ENCODE measurements at regions not wholly inside any gene's neighbourhood (a gene's known extent, or its start where the extent isn't known, plus 50 kb on each side); places are given as distances from the start of the nearest gene placed in this dataset.

GRCh38 chr10:52956861-52957260 lies 184.3 kb upstream of the MBL2 start:
- no peak for ATAC-seq (ENCODE audit: low read depth)
- Histone ChIP-seq H4K20me1 (ENCODE audit: control insufficient read depth, insufficient read depth, low read length, poor library complexity, severe bottlenecking) (no peaks in the 10 kb centered on the region), H3K4me3 (ENCODE audit: control extremely low read depth in 1 of 5, extremely low read depth in 1 of 5, insufficient read depth in 1 of 5, low read depth in 2 of 5, low read length in 4 of 5) (no peak overlapping the region), H3K9me3 (ENCODE audit: control extremely low read depth in 1 of 3, control insufficient read depth in 2 of 3, insufficient read depth in 1 of 3, low read length in 2 of 3) (peaks cover 0 to 5% (median 0%) of the 10 kb centered on the region in 3 donors), H2AFZ (ENCODE audit: insufficient read depth, low read depth, low read length, poor library complexity, severe bottlenecking) (no peak overlapping the region), H3K4me1 (ENCODE audit: control insufficient read depth in 2 of 2, insufficient read depth in 2 of 2, low read length in 2 of 2) (no peaks in the 10 kb centered on the region), H3K79me2 (ENCODE audit: control insufficient read depth, insufficient read depth, low read length) (no peaks in the 10 kb centered on the region), H3K4me2 (replicated peaks; ENCODE audit: low read depth, low read length, poor library complexity, severe bottlenecking) (no peak overlapping the region), H3K36me3 (replicated peaks in 1 of 2; ENCODE audit: control extremely low read depth in 1 of 2, control insufficient read depth in 1 of 2, extremely low read depth in 1 of 2, insufficient read depth in 2 of 2, low read length in 1 of 2) (no peaks in the 10 kb centered on the region), H3K9ac (ENCODE audit: low read length) (no peak overlapping the region), H3K27me3 (replicated peaks in 1 of 4; ENCODE audit: control extremely low read depth in 1 of 4, control insufficient read depth in 3 of 4, insufficient read depth in 4 of 4, low read length in 3 of 4) (no peaks in the 10 kb centered on the region), H3K27ac (ENCODE audit: low read length in 2 of 2) (no peak overlapping the region)
- WGBS (ENCODE audit: insufficient coverage), result 98% methylated on average over 5 of the region's 5 CpGs
- Mint-ChIP-seq H3K27me3 (no peaks in the 10 kb centered on the region), H3K4me3 (no peak overlapping the region), H3K27ac (no peak overlapping the region), H3K4me1 (no peaks in the 10 kb centered on the region), H3K9me3 (ENCODE audit: insufficient read depth) (no peaks in the 10 kb centered on the region)
- TF ChIP-seq EZH2 (IDR thresholded peaks at IDR 0.05; ENCODE audit: borderline replicate concordance, insufficient read depth, low read depth, low read length, poor library complexity, severe bottlenecking), result no peak
- TF ChIP-seq, protein P1, sequence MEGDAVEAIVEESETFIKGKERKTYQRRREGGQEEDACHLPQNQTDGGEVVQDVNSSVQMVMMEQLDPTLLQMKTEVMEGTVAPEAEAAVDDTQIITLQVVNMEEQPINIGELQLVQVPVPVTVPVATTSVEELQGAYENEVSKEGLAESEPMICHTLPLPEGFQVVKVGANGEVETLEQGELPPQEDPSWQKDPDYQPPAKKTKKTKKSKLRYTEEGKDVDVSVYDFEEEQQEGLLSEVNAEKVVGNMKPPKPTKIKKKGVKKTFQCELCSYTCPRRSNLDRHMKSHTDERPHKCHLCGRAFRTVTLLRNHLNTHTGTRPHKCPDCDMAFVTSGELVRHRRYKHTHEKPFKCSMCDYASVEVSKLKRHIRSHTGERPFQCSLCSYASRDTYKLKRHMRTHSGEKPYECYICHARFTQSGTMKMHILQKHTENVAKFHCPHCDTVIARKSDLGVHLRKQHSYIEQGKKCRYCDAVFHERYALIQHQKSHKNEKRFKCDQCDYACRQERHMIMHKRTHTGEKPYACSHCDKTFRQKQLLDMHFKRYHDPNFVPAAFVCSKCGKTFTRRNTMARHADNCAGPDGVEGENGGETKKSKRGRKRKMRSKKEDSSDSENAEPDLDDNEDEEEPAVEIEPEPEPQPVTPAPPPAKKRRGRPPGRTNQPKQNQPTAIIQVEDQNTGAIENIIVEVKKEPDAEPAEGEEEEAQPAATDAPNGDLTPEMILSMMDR (IDR thresholded peaks at IDR 0.05), result no peak
- intact Hi-C loops (cut with micrococcal nuclease), result no loop called here
- no peak for DNase-seq
- CTCF ChIA-PET, result no interaction called here
- POLR2A ChIA-PET, result no interaction called here

- ChIA-PET POLR2A (no interaction called here), CTCF (no interaction called here)
- H3K36me3 ChIP-seq (replicated peaks in 1 of 2; ENCODE audit: control extremely low read depth in 1 of 2, control insufficient read depth in 1 of 2, extremely low read depth in 1 of 2, insufficient read depth in 2 of 2, low read length in 1 of 2), result no peaks in the 10 kb centered on the region
- peaks cover 0 to 5% (median 0%) of the 10 kb centered on the region in 3 donors for H3K9me3 ChIP-seq (ENCODE audit: control extremely low read depth in 1 of 3, control insufficient read depth in 2 of 3, insufficient read depth in 1 of 3, low read length in 2 of 3)
- intact Hi-C loops (cut with micrococcal nuclease), result no loop called here
- no peak overlapping the region for H2AFZ ChIP-seq (ENCODE audit: insufficient read depth, low read depth, low read length, poor library complexity, severe bottlenecking)
- H3K27me3 Mint-ChIP-seq, result no peaks in the 10 kb centered on the region
- H3K4me3 ChIP-seq (ENCODE audit: control extremely low read depth in 1 of 5, extremely low read depth in 1 of 5, insufficient read depth in 1 of 5, low read depth in 2 of 5, low read length in 4 of 5), result no peak overlapping the region
- no peaks in the 10 kb centered on the region for H3K79me2 ChIP-seq (ENCODE audit: control insufficient read depth, insufficient read depth, low read length)
- no peak overlapping the region for H3K9ac ChIP-seq (ENCODE audit: low read length)
- no peaks in the 10 kb centered on the region for H3K27me3 ChIP-seq (replicated peaks in 1 of 4; ENCODE audit: control extremely low read depth in 1 of 4, control insufficient read depth in 3 of 4, insufficient read depth in 4 of 4, low read length in 3 of 4)
- H3K27ac Mint-ChIP-seq, result no peak overlapping the region
- H3K4me3 Mint-ChIP-seq, result no peak overlapping the region
- no peaks in the 10 kb centered on the region for H4K20me1 ChIP-seq (ENCODE audit: control insufficient read depth, insufficient read depth, low read length, poor library complexity, severe bottlenecking)
- H3K4me1 ChIP-seq (ENCODE audit: control insufficient read depth in 2 of 2, insufficient read depth in 2 of 2, low read length in 2 of 2), result no peaks in the 10 kb centered on the region
- DNase-seq (no peak), ATAC-seq (ENCODE audit: low read depth) (no peak)
- 85% methylated on average over 2 of the region's 3 CpGs for WGBS (ENCODE audit: insufficient coverage)
- H3K4me1 Mint-ChIP-seq, result no peaks in the 10 kb centered on the region
- H3K4me2 ChIP-seq (replicated peaks; ENCODE audit: low read depth, low read length, poor library complexity, severe bottlenecking), result no peak overlapping the region
- no peak overlapping the region for H3K27ac ChIP-seq (ENCODE audit: low read length in 2 of 2)
- H3K9me3 Mint-ChIP-seq (ENCODE audit: insufficient read depth), result no peaks in the 10 kb centered on the region
- TF ChIP-seq EZH2 (IDR thresholded peaks at IDR 0.05; ENCODE audit: borderline replicate concordance, insufficient read depth, low read depth, low read length, poor library complexity, severe bottlenecking), result no peak
- TF ChIP-seq, protein P1 (IDR thresholded peaks at IDR 0.05), result no peak
These were observed 183.9 kb upstream of the MBL2 start for GRCh38 chr10:52956461-52956860.

Data from B cell (primary cell).